ENCODE measurements at regions not wholly inside any gene's neighbourhood (a gene's known extent, or its start where the extent isn't known, plus 50 kb on each side); places are given as distances from the start of the nearest gene placed in this dataset.
"Not testable (repeated sequence)": the region's sequence is repeated elsewhere in the genome, so short reads cannot be mapped to it uniquely, and the experiment has no call there.

GRCh38 chr5:125413496-125414274 is 667.2 kb upstream of the ZNF608 start:
- DNase-seq (ENCODE audit: low spot score), result no peak

GRCh38 chr5:125415126-125415525 is 668.7 kb upstream of the ZNF608 start:
- DNase-seq (ENCODE audit: low spot score), result no peak

GRCh38 chr5:125416055-125416454 is 669.6 kb upstream of the ZNF608 start:
- no peak for DNase-seq (ENCODE audit: low spot score)

- DNase-seq (ENCODE audit: low spot score), result no peak
These were observed 674.6 kb upstream of the ZNF608 start for GRCh38 chr5:125421006-125421405.

- no peak for DNase-seq (ENCODE audit: low spot score)
These were observed 675.9 kb upstream of the ZNF608 start for GRCh38 chr5:125422342-125422741.

GRCh38 chr5:125424402-125425141 is 678.1 kb upstream of the ZNF608 start:
- DNase-seq (ENCODE audit: low spot score), result no peak

GRCh38 chr5:125429498-125429897 is 683.1 kb upstream of the ZNF608 start:
- DNase-seq (ENCODE audit: low spot score), result no peak

GRCh38 chr5:125433457-125433856 is 687.0 kb upstream of the ZNF608 start:
- no peak for DNase-seq (ENCODE audit: low spot score)

- DNase-seq (ENCODE audit: low spot score), result no peak
These were observed 692.8 kb upstream of the ZNF608 start for GRCh38 chr5:125439243-125439642.

GRCh38 chr5:125440905-125441304 is 694.5 kb upstream of the ZNF608 start:
- no peak for DNase-seq (ENCODE audit: low spot score)

GRCh38 chr5:125446986-125447385 is 700.5 kb upstream of the ZNF608 start:
- DNase-seq (ENCODE audit: low spot score), result no peak

GRCh38 chr5:125450771-125451170 is 704.3 kb upstream of the ZNF608 start:
- DNase-seq (ENCODE audit: low spot score), result no peak

GRCh38 chr5:125451622-125452021 is 705.2 kb upstream of the ZNF608 start:
- DNase-seq (ENCODE audit: low spot score), result no peak

- no peak for DNase-seq (ENCODE audit: low spot score)
These were observed 706.6 kb upstream of the ZNF608 start for GRCh38 chr5:125452991-125453390.

GRCh38 chr5:125455041-125455440 is 708.6 kb upstream of the ZNF608 start:
- DNase-seq (ENCODE audit: low spot score), result no peak

- DNase-seq (ENCODE audit: low spot score), result not testable (repeated sequence)
These were observed 709.6 kb upstream of the ZNF608 start for GRCh38 chr5:125456005-125456404.

- no peak for DNase-seq (ENCODE audit: low spot score)
These were observed 711.2 kb upstream of the ZNF608 start for GRCh38 chr5:125457617-125458016.

- DNase-seq (ENCODE audit: low spot score), result not testable (repeated sequence)
These were observed 712.5 kb upstream of the ZNF608 start for GRCh38 chr5:125458949-125459348.

GRCh38 chr5:125461641-125462072 is 715.2 kb upstream of the ZNF608 start:
- DNase-seq (ENCODE audit: low spot score), result no peak

GRCh38 chr5:125463466-125464092 is 717.1 kb upstream of the ZNF608 start:
- no peak for DNase-seq (ENCODE audit: low spot score)

GRCh38 chr5:125464847-125465432 is 718.5 kb upstream of the ZNF608 start:
- no peak for DNase-seq (ENCODE audit: low spot score)

GRCh38 chr5:125465703-125466102 is 719.3 kb upstream of the ZNF608 start:
- no peak for DNase-seq (ENCODE audit: low spot score)

- DNase-seq (ENCODE audit: low spot score), result no peak
These were observed 720.8 kb upstream of the ZNF608 start for GRCh38 chr5:125467222-125467621.
